WTC11 (cell line): ENCODE measurements at regions not wholly inside any gene's neighbourhood (a gene's known extent, or its start where the extent isn't known, plus 50 kb on each side); places are given as distances from the start of the nearest gene placed in this dataset.

Experiments used
- ATAC-seq: fragments of 200-7000 bp; cut with Tn5 transposase; 2 replicates; pipeline ENCODE4 v1.10.0; 2021; ENCODE audit warnings: mild to moderate bottlenecking, moderate library complexity
- CTCF ChIA-PET: fragments of 300-600 bp; sonication (Branson Sonifier 250); formaldehyde crosslinking; loops from one replicate; lab custom pipeline; 2021; ENCODE audit warnings: antibody characterized with exemption; lab: Charles Lee
- POLR2A ChIA-PET: fragments of 350-600 bp; sonication (Branson Sonifier 250); formaldehyde crosslinking; loops from one replicate; lab custom pipeline; 2021; ENCODE audit warnings: antibody characterized with exemption; lab: Charles Lee
- DNase-seq: peaks from one replicate; pipeline ENCODE4 v3.0.0; 2021; ENCODE audit warnings: low spot score
- H3K27ac Mint-ChIP-seq: 2 replicates; pipeline ENCODE4 v1.8.0; 2021; ENCODE audit warnings: mixed read lengths
- H3K27me3 Mint-ChIP-seq: 2 replicates; pipeline ENCODE4 v1.8.0; 2021; ENCODE audit warnings: low read depth, mild to moderate bottlenecking, moderate library complexity, mixed read lengths
- H3K36me3 Mint-ChIP-seq: 2 replicates; pipeline ENCODE4 v1.8.0; 2021; ENCODE audit warnings: mixed read lengths
- H3K4me1 Mint-ChIP-seq: 2 replicates; pipeline ENCODE4 v1.8.0; 2022; ENCODE audit warnings: mixed read lengths
- H3K4me3 Mint-ChIP-seq: 2 replicates; pipeline ENCODE4 v1.8.0; 2021; ENCODE audit warnings: mild to moderate bottlenecking, moderate library complexity, mixed read lengths
- H3K9me3 Mint-ChIP-seq: 2 replicates; pipeline ENCODE4 v1.8.0; 2021; ENCODE audit warnings: mixed read lengths
- ATF3 ChIP-seq: sonication (generic); formaldehyde crosslinking; conservative IDR thresholded peaks from 2 replicates; pipeline ENCODE4 v1.8.1; 2022; ENCODE audit warnings: mild to moderate bottlenecking, missing genetic modification reagents
- ATF6 ChIP-seq: sonication (generic); formaldehyde crosslinking; IDR thresholded peaks from 2 replicates; pipeline ENCODE4 v1.8.1; 2023; ENCODE audit warnings: mild to moderate bottlenecking, missing genetic modification reagents
- CREB1 ChIP-seq: sonication (generic); formaldehyde crosslinking; IDR thresholded peaks from 2 replicates; pipeline ENCODE4 v1.8.0; 2023; ENCODE audit warnings: mild to moderate bottlenecking, missing genetic modification reagents
- CREM ChIP-seq: sonication (generic); formaldehyde crosslinking; IDR thresholded peaks from 2 replicates; pipeline ENCODE4 v1.8.1; 2022; ENCODE audit warnings: mild to moderate bottlenecking, missing genetic modification reagents, moderate library complexity
- E2F5 ChIP-seq: sonication (generic); formaldehyde crosslinking; IDR thresholded peaks from 2 replicates; pipeline ENCODE4 v1.8.1; 2022; ENCODE audit warnings: mild to moderate bottlenecking, moderate library complexity, missing genetic modification reagents
- FOXJ3 ChIP-seq: sonication (generic); formaldehyde crosslinking; IDR thresholded peaks from 2 replicates; pipeline ENCODE4 v1.9.0; 2021; ENCODE audit warnings: missing genetic modification reagents, mild to moderate bottlenecking, borderline replicate concordance
- FOXK1 ChIP-seq: sonication (generic); formaldehyde crosslinking; IDR thresholded peaks from 2 replicates; pipeline ENCODE4 v1.8.0; 2022; ENCODE audit warnings: mild to moderate bottlenecking, moderate library complexity, missing genetic modification reagents
- FOXP4 ChIP-seq: sonication (generic); formaldehyde crosslinking; IDR thresholded peaks from 2 replicates; pipeline ENCODE4 v1.8.0; 2022; ENCODE audit warnings: mild to moderate bottlenecking, missing genetic modification reagents
- GRHL2 ChIP-seq: fragments of 250-450 bp; sonication (Bioruptor Pico); IDR thresholded peaks from 2 replicates; pipeline ENCODE4 v1.8.0; 2022; ENCODE audit warnings: mild to moderate bottlenecking, moderate library complexity; ENCODE audit not compliant: insufficient replicate concordance, severe bottlenecking
- IRF2 ChIP-seq: sonication (generic); formaldehyde crosslinking; IDR thresholded peaks from 2 replicates; pipeline ENCODE4 v1.8.0; 2022; ENCODE audit warnings: low read depth, missing genetic modification reagents, borderline replicate concordance
- NFYB ChIP-seq: sonication (generic); formaldehyde crosslinking; conservative IDR thresholded peaks from 2 replicates; pipeline ENCODE4 v1.8.0; 2022; ENCODE audit warnings: low read depth, missing genetic modification reagents
- NR2C2 ChIP-seq: sonication (generic); formaldehyde crosslinking; IDR thresholded peaks from 2 replicates; pipeline ENCODE4 v1.8.0; 2022; ENCODE audit warnings: mild to moderate bottlenecking, missing genetic modification reagents
- STAT6 ChIP-seq: sonication (generic); formaldehyde crosslinking; conservative IDR thresholded peaks from 2 replicates; pipeline ENCODE4 v1.8.1; 2023; ENCODE audit warnings: mild to moderate bottlenecking, low read depth, missing genetic modification reagents, moderate library complexity
- ZNF138 ChIP-seq: sonication (generic); formaldehyde crosslinking; conservative IDR thresholded peaks from 2 replicates; pipeline ENCODE4 v1.8.1; 2022; ENCODE audit warnings: mild to moderate bottlenecking, moderate library complexity, missing genetic modification reagents
- ZNF512 ChIP-seq: sonication (generic); formaldehyde crosslinking; IDR thresholded peaks from 2 replicates; pipeline ENCODE4 v1.8.1; 2022; ENCODE audit warnings: missing genetic modification reagents, borderline replicate concordance

GRCh38 chr5:28523416-28523815, 1485.0 kb upstream of the CDH9 start:
- Mint-ChIP-seq H3K4me1 (peaks cover 11% of the 10 kb centered on the region; the same call in 1 of the 2 replicates), H3K36me3 (peaks cover 23% of the 10 kb centered on the region), H3K27me3 (peaks cover 21% of the 10 kb centered on the region), H3K4me3 (no peak overlapping the region), H3K9me3 (peaks cover 38% of the 10 kb centered on the region), H3K27ac (no peak overlapping the region)
- ChIA-PET CTCF (no interaction called here), POLR2A (no interaction called here)
- ATAC-seq (no peak), DNase-seq (no peak)
- TF ChIP-seq E2F5 (CRISPR knock-in tag) (no peak), ATF6 (CRISPR knock-in tag) (no peak)

- no peak for TF ChIP-seq FOXP4 (CRISPR knock-in tag)
- TF ChIP-seq ZNF138, result no peak
- no peak for TF ChIP-seq FOXJ3
- no peak for TF ChIP-seq FOXK1
- TF ChIP-seq GRHL2 (CRISPR knock-in tag), result no peak
- no peak for TF ChIP-seq ATF6 (CRISPR knock-in tag)
- no peak for TF ChIP-seq NR2C2
- TF ChIP-seq CREM (CRISPR knock-in tag), result no peak
- no peak for TF ChIP-seq CREB1 (CRISPR knock-in tag)
- TF ChIP-seq STAT6, result no peak
- no peak for TF ChIP-seq ZNF512
- TF ChIP-seq NFYB, result no peak
- TF ChIP-seq IRF2 (CRISPR knock-in tag), result no peak
- TF ChIP-seq ATF3 (CRISPR knock-in tag), result no peak
- TF ChIP-seq, all 79 proteins: peak for 0
- H3K27ac Mint-ChIP-seq, result no peak overlapping the region
- no peak overlapping the region for H3K4me3 Mint-ChIP-seq
- H3K36me3 Mint-ChIP-seq, result peaks cover 23% of the 10 kb centered on the region
- no peak for DNase-seq
- ChIA-PET POLR2A (no interaction called here), CTCF (no interaction called here)
- peaks cover 31% of the 10 kb centered on the region for H3K9me3 Mint-ChIP-seq
- no peak for ATAC-seq
- peaks cover 25% of the 10 kb centered on the region for H3K27me3 Mint-ChIP-seq
- H3K4me1 Mint-ChIP-seq, result peaks cover 5% of the 10 kb centered on the region
Observed at GRCh38 chr5:28517691-28518090, 1479.3 kb upstream of the CDH9 start.
